Psoas muscle (tissue), 7 donors: ENCODE measurements at regions not wholly inside any gene's neighbourhood (a gene's known extent, or its start where the extent isn't known, plus 50 kb on each side); places are given as distances from the start of the nearest gene placed in this dataset.
A peak's percentile ranks its signal among the peaks of the same experiment; 100 is the strongest.

Experiments used
- ATAC-seq, 4 donors: fragments of 200-7000 bp; cut with Tn5 transposase; one replicate each; pipeline ENCODE4 v1.9.1; 2020; ENCODE audit warnings: moderate library complexity in 3 of 4, mild to moderate bottlenecking in 2 of 4
- DNase-seq, 2 donors: peaks; one replicate each; pipeline ENCODE4 v3.0.0-alpha.2; 2020
- H3K27ac ChIP-seq: fragments of 200-600 bp; one replicate; pipeline ENCODE4 v1.8.0; 2022
- H3K27me3 ChIP-seq, 3 donors: fragments of 200-600 bp in 1 of 3; one replicate each; pipeline versions ENCODE4 v1.6.1 to v1.8.0; 2013 to 2022; ENCODE audit warnings: low read length in 2 of 3, mild to moderate bottlenecking in 2 of 3, moderate library complexity in 1 of 3; ENCODE audit not compliant: insufficient read depth in 3 of 3
- H3K36me3 ChIP-seq, 2 donors: fragments of 200-600 bp in 1 of 2; one replicate each; pipeline versions ENCODE4 v1.6.1 to v1.8.0; 2013 to 2022; ENCODE audit warnings: low read depth in 1 of 2, mild to moderate bottlenecking in 1 of 2, moderate library complexity in 1 of 2; ENCODE audit not compliant: insufficient read depth in 1 of 2
- H3K4me1 ChIP-seq: fragments of 200-600 bp; one replicate; pipeline ENCODE4 v1.8.0; 2022
- H3K4me3 ChIP-seq: fragments of 200-600 bp; one replicate; pipeline ENCODE4 v1.8.0; 2022; ENCODE audit warnings: mild to moderate bottlenecking
- H3K9me3 ChIP-seq: fragments of 200-600 bp; one replicate; pipeline ENCODE4 v1.8.0; 2022
- WGBS, 3 donors: extraction: QIAGEN DNeasy Blood & Tissue Kit; methylation state at CpG; one replicate each; pipeline versions ENCODE4 v1.1.6 to v1.1.7; 2013; 5-methylcytosine and 5-hydroxymethylcytosine counted together
- intact Hi-C, 2 donors: fragments of 100-400 bp; cut with DNase I; formaldehyde crosslinking; loops; one replicate each; pipeline versions ENCODE4 v1.11.0 to v1.14.2; 2022
- TF ChIP-seq, protein P1 (sequence below): fragments of 200-600 bp; IDR thresholded peaks from one replicate; pipeline ENCODE4 v1.8.0; 2022; ENCODE audit warnings: antibody characterized with exemption
- donor health status: healthy with polysubstance abuse.
- donor health status: DM: no; HTN: no; CAD: no; lungs with moderate emphysema.
- donor health status: Bipolar disorder and iron deficiency.
- donor health status: healthy.
- donor health status: DM: yes; HTN: yes; CAD: no.
- donor health status: DM: no; HTN: no; CAD: no.
- donor health status: DM: yes; HTN: yes; CAD: no.

GRCh38 chr6:108780784-108781183, 67.4 kb upstream of the ARMC2 start:
- TF ChIP-seq, protein P1, sequence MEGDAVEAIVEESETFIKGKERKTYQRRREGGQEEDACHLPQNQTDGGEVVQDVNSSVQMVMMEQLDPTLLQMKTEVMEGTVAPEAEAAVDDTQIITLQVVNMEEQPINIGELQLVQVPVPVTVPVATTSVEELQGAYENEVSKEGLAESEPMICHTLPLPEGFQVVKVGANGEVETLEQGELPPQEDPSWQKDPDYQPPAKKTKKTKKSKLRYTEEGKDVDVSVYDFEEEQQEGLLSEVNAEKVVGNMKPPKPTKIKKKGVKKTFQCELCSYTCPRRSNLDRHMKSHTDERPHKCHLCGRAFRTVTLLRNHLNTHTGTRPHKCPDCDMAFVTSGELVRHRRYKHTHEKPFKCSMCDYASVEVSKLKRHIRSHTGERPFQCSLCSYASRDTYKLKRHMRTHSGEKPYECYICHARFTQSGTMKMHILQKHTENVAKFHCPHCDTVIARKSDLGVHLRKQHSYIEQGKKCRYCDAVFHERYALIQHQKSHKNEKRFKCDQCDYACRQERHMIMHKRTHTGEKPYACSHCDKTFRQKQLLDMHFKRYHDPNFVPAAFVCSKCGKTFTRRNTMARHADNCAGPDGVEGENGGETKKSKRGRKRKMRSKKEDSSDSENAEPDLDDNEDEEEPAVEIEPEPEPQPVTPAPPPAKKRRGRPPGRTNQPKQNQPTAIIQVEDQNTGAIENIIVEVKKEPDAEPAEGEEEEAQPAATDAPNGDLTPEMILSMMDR = no peak
- Histone ChIP-seq H3K9me3 (no peaks in the 10 kb centered on the region), H3K27ac (no peak overlapping the region), H3K4me1 (peaks cover 3% of the 10 kb centered on the region), H3K36me3 (no peaks in the 10 kb centered on the region), H3K27me3 (no peaks in the 10 kb centered on the region), H3K4me3 (no peak overlapping the region)
- intact Hi-C loops = loop anchor here (5.0 kb wide), 3 partner anchors 52 to 223 kb away; partner anchors contain the start of gene FOXO3 (in 1 of the 2)
- DNase-seq (no peak), ATAC-seq (no peak)
- 84 to 88% (median 87%) methylated on average over 6 of the region's 6 CpGs for WGBS, 3 donors

DNA sequence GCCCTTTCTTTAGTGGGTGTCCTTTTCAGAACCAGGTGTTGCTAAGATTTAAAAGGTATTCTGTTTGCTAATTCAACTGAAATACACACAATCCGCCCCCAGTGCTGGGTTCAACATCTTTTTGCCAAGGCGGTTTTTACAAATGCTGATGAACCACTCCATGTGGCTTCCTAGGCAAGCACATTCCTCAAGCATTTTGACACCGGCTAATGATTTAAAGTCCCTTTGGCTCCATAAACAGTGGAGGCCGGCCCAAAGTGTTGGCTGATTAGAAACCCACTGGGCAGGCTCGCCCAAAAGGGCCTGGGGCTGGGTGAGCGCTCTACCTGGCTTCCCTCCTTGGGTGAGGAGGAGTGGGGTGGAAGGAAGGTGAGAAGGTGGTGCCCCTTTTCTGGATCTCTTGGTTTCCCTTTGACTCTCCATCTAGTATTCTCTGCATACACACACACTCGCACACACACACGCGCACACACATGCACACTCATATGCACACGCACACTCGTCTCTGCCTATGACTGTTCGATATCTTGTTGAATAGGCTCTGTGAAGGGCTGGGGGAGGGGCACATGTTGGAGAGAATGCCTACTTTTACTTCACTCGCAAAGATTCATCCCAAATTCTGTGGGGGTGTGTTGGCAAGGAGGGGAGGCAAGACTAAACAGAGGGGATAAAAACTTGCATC, 66.7 kb upstream of the ARMC2 start:
- ATAC-seq (peak in 2 of 4 donors; percentile 28 to 32), DNase-seq (no peak)
- H3K36me3 ChIP-seq = no peaks in the 10 kb centered on the region
- no peaks in the 10 kb centered on the region for H3K9me3 ChIP-seq
- peak overlapping the region; percentile 65 for H3K4me3 ChIP-seq
- WGBS, 3 donors = 61 to 62% (median 61%) methylated on average over 13 of the region's 13 CpGs
- no peaks in the 10 kb centered on the region for H3K27me3 ChIP-seq
- intact Hi-C loops = loop anchor here (1.0 to 5.0 kb wide), 4 partner anchors 51 to 237 kb away; partner anchors contain the start of gene FOXO3 (in 1 of the 2)
- TF ChIP-seq, protein P1 = no peak
- H3K4me1 ChIP-seq = peaks cover 3% of the 10 kb centered on the region
- no peak overlapping the region for H3K27ac ChIP-seq

- peak overlapping the region; percentile 13 for H3K27ac ChIP-seq
- peak overlapping the region; percentile 65 for H3K4me3 ChIP-seq
- H3K9me3 ChIP-seq = no peaks in the 10 kb centered on the region
- TF ChIP-seq, protein P1 = peak; percentile 68
- DNase-seq = peak; percentile 81 to 91
- peak; percentile 94 to 98 (median 96) for ATAC-seq
- no peaks in the 10 kb centered on the region for H3K27me3 ChIP-seq
- H3K36me3 ChIP-seq = no peaks in the 10 kb centered on the region
- WGBS, 3 donors = 3 to 5% (median 4%) methylated on average over 22 of the region's 22 CpGs
- peaks cover 3% of the 10 kb centered on the region for H3K4me1 ChIP-seq
- intact Hi-C loops = loop anchor here (1.0 to 5.0 kb wide), 4 partner anchors 50 to 238 kb away; partner anchors contain the start of gene FOXO3 (in 1 of the 2)
Measured at GRCh38 chr6:108782179-108783041, 65.8 kb upstream of the ARMC2 start.

- TF ChIP-seq, protein P1 = no peak
- ATAC-seq (no peak), DNase-seq (no peak)
- Histone ChIP-seq H3K36me3 (no peaks in the 10 kb centered on the region), H3K4me1 (peaks cover 3% of the 10 kb centered on the region), H3K27ac (no peak overlapping the region), H3K27me3 (no peaks in the 10 kb centered on the region), H3K9me3 (no peaks in the 10 kb centered on the region), H3K4me3 (no peak overlapping the region)
- intact Hi-C loops = no loop called here
- 84 to 88% (median 85%) methylated on average over 7 of the region's 7 CpGs for WGBS, 3 donors
Measured at GRCh38 chr6:108785653-108786052, 62.6 kb upstream of the ARMC2 start.
